ENCODE measurements at regions not wholly inside any gene's neighbourhood (a gene's known extent, or its start where the extent isn't known, plus 50 kb on each side); places are given as distances from the start of the nearest gene placed in this dataset.
"Not testable (repeated sequence)": the region's sequence is repeated elsewhere in the genome, so short reads cannot be mapped to it uniquely, and the experiment has no call there.

DNA sequence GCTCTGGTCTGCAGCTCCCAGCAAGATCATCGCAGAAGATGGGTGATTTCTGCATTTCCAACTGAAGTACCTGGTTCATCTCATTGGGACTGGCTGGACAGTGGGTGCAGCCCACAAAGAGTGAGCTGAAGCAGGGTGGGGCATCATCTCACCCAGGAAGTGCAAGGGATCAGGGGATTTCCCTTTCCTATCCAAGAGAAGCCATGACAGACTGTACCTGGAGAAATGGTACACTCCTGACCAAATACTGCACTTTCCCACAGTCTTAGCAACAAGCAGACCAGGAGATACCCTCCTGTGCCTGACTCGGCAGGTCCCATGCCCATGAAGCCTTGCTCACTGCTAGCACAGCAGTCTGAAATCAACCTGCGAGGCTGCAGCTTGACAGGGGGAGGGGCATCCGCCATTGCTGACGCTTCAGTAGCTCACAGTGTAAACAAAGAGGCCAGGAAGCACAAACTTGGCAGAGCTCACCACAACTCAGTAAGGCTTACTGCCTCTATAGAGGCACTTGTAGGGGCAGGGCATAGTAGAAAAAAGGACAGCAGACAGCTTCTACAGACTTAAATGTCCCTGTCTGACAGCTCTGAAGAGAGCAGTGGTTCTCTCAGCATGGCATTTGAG is 60.5 kb downstream of the AREG start:
- H3K9me3 ChIP-seq (ENCODE audit: control insufficient read depth, insufficient read depth, low read length); H3K27me3 ChIP-seq (ENCODE audit: control insufficient read depth, insufficient read depth, low read length); H3K4me1 ChIP-seq (ENCODE audit: control insufficient read depth, insufficient read depth, low read length); H3K4me3 ChIP-seq (ENCODE audit: low read depth, low read length); H3K36me3 ChIP-seq (ENCODE audit: control insufficient read depth, insufficient read depth, low read length); H3K27ac ChIP-seq (ENCODE audit: low read depth, low read length): not testable (repeated sequence)
- 31% methylated on average over 5 of the region's 5 CpGs for WGBS (ENCODE audit: insufficient coverage)
- peak in 4 of 6 donors; percentile 6 to 50 (median 28) for DNase-seq (ENCODE audit: low read depth in 4 of 6, low spot score in 6 of 6)

DNA sequence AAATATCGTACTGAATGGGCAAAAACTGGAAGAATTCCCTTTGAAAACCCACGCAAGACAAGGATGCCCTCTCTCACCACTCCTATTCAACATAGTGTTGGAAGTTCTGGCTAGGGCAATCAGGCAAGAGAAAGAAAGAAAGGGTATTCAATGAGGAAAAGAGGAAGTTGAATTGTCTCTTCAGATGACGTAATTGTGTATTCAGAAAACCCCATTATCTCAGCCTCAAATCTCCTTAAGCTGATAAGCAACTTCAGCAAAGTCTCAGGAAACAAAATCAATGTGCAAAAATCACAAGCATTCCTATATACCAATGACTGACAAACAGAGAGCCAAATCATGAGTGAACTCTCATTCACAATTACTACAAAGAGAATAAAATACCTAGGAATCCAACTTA is 64.4 kb downstream of the AREG start:
- H3K27me3 ChIP-seq (ENCODE audit: control insufficient read depth, insufficient read depth, low read length); H3K27ac ChIP-seq (ENCODE audit: low read depth, low read length); H3K9me3 ChIP-seq (ENCODE audit: control insufficient read depth, insufficient read depth, low read length); H3K4me1 ChIP-seq (ENCODE audit: control insufficient read depth, insufficient read depth, low read length); H3K4me3 ChIP-seq (ENCODE audit: low read depth, low read length); DNase-seq (ENCODE audit: low read depth in 4 of 6, low spot score in 6 of 6); H3K36me3 ChIP-seq (ENCODE audit: control insufficient read depth, insufficient read depth, low read length): not testable (repeated sequence)
- WGBS (ENCODE audit: insufficient coverage), result no CpG with 5 or more reads among the region's 3 CpGs

DNA sequence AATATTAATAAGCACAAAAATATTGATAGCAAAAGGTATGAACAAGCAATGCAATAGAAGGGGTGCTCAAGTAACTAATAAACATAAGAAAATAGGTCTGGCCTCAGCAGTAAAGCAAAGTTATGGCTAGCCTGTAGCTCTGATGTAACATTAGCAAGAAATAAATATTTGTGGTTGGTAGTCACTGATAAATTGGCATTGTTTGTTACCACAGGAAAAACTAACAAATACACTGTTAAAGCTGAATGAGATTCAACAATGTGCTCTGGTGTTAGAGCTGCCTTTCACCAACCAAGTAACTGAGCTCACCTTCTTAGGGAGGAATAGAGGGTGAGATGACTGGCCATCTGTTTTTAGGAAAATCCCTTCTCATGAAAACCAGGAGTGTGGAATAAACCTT is 71.4 kb downstream of the AREG start:
- no peak overlapping the region for H3K27ac ChIP-seq (ENCODE audit: low read depth, low read length)
- no peak overlapping the region for H3K4me3 ChIP-seq (ENCODE audit: low read depth, low read length)
- H3K4me1 ChIP-seq (ENCODE audit: control insufficient read depth, insufficient read depth, low read length), result no peaks in the 10 kb centered on the region
- H3K9me3 ChIP-seq (ENCODE audit: control insufficient read depth, insufficient read depth, low read length), result no peaks in the 10 kb centered on the region
- DNase-seq (ENCODE audit: low read depth in 4 of 6, low spot score in 6 of 6), result no peak
- no peaks in the 10 kb centered on the region for H3K27me3 ChIP-seq (ENCODE audit: control insufficient read depth, insufficient read depth, low read length)
- no peaks in the 10 kb centered on the region for H3K36me3 ChIP-seq (ENCODE audit: control insufficient read depth, insufficient read depth, low read length)

DNA sequence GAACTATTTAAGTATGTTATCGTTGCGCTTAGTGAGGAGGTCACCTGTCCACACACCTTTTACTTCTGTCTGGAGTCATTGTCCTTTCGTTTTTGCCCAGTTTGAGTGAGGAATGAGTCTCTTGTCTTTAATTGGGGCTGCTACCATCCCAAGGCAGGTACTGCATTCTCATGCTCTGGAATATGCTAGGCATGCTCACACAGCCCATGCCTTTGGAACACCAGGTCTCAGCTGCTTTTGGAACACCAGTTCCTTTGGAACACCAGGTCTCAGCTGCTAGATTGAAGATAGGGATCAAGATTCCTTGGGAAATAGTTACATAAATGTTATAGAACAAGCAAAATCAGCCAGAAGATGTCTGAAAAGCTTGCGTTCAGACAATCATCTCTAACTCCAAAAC is 73.1 kb downstream of the AREG start:
- H3K4me1 ChIP-seq (ENCODE audit: control insufficient read depth, insufficient read depth, low read length), result no peaks in the 10 kb centered on the region
- WGBS (ENCODE audit: insufficient coverage), result 90% methylated on average over 2 of the region's 4 CpGs
- no peak for DNase-seq (ENCODE audit: low read depth in 4 of 6, low spot score in 6 of 6)
- H3K27me3 ChIP-seq (ENCODE audit: control insufficient read depth, insufficient read depth, low read length), result no peaks in the 10 kb centered on the region
- H3K27ac ChIP-seq (ENCODE audit: low read depth, low read length), result no peak overlapping the region
- H3K9me3 ChIP-seq (ENCODE audit: control insufficient read depth, insufficient read depth, low read length), result no peaks in the 10 kb centered on the region
- no peaks in the 10 kb centered on the region for H3K36me3 ChIP-seq (ENCODE audit: control insufficient read depth, insufficient read depth, low read length)
- no peak overlapping the region for H3K4me3 ChIP-seq (ENCODE audit: low read depth, low read length)

DNA sequence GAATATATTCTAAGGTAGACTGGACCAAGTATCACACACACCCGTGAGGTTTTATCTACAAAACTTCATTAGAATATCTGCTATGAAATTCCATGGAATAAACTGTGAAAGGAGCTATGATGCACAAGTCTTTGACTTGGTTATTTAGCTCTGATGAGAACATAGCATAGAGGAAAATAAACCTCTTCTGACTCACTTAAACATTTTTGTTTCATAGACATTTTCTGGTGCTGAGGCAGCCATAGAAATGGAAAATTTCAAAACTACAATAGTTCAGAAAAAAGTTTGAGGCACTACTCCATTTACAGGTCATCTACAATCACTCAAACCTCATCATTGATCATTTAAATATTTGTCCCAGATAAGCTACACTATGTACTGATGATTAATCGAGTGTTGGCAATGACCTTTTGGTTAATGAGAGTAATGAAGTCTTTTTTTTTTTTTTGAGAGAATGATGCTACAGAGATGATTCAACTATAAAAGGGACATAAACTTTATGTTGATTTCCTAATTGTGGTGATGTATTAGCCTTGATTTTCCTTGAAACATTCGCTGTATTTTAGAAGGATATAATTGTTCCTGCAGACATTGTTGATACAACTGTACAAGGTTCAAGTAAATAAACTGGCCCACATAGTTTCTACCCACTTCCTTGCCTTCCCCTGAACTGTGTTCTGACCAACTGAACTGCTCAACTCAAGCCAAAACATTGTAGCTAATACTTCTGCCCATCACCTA is 77.5 kb downstream of the AREG start:
- no peak for DNase-seq (ENCODE audit: low read depth in 4 of 6, low spot score in 6 of 6)
- no peaks in the 10 kb centered on the region for H3K27me3 ChIP-seq (ENCODE audit: control insufficient read depth, insufficient read depth, low read length)
- no CpG with 5 or more reads among the region's 3 CpGs for WGBS (ENCODE audit: insufficient coverage)

DNA sequence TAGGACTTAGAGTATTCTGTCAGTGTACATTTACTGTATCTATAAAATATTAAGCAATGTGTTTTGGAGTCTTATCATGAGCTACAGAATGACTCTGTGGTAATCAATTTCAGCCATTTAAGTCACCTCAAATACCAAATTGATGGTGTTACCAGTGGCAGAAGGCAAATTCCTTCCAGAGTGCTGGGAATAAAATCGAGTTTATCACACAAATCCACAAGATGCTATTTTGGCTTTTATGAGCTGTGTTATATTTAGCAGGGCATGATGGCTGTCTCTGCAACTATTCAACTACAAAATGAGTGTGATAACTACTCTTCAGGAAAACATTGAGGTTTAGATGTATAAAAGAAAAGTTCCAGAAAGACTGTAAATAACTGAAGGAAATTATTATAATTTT is 78.2 kb downstream of the AREG start:
- no peaks in the 10 kb centered on the region for H3K36me3 ChIP-seq (ENCODE audit: control insufficient read depth, insufficient read depth, low read length)
- DNase-seq (ENCODE audit: low read depth in 4 of 6, low spot score in 6 of 6), result no peak
- no CpG with 5 or more reads among the region's 1 CpG for WGBS (ENCODE audit: insufficient coverage)

More for the DNA sequence above, 77.5 kb downstream of the AREG start:
- Histone ChIP-seq H3K9me3 (ENCODE audit: control insufficient read depth, insufficient read depth, low read length) (no peaks in the 10 kb centered on the region), H3K4me3 (ENCODE audit: low read depth, low read length) (no peak overlapping the region), H3K4me1 (ENCODE audit: control insufficient read depth, insufficient read depth, low read length) (no peaks in the 10 kb centered on the region), H3K36me3 (ENCODE audit: control insufficient read depth, insufficient read depth, low read length) (no peaks in the 10 kb centered on the region), H3K27ac (ENCODE audit: low read depth, low read length) (no peak overlapping the region)

DNA sequence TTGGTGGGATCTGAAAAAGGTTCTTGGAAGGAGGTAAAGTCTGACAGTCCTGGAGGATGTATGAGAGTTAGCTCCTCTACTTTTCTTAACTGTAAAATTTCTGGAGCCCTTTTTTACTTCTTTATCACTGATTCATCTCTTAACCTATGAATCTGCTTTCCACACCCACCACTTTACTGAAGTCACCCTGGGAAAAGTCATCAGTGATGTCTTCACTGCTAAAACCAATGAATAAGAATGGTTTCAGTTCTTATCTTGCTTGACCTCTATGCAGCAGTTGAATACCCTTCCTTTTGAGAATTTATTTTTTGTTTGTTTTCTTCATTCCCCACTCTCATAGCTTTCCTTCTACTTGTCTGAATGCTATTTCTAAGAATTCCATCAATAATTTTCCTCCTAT is 80.0 kb downstream of the AREG start:
- no peak for DNase-seq (ENCODE audit: low read depth in 4 of 6, low spot score in 6 of 6)
- Histone ChIP-seq H3K27ac (ENCODE audit: low read depth, low read length) (no peak overlapping the region), H3K27me3 (ENCODE audit: control insufficient read depth, insufficient read depth, low read length) (no peaks in the 10 kb centered on the region), H3K9me3 (ENCODE audit: control insufficient read depth, insufficient read depth, low read length) (no peaks in the 10 kb centered on the region), H3K4me3 (ENCODE audit: low read depth, low read length) (no peak overlapping the region), H3K4me1 (ENCODE audit: control insufficient read depth, insufficient read depth, low read length) (no peaks in the 10 kb centered on the region), H3K36me3 (ENCODE audit: control insufficient read depth, insufficient read depth, low read length) (no peaks in the 10 kb centered on the region)

More for the DNA sequence above, 78.2 kb downstream of the AREG start:
- no peaks in the 10 kb centered on the region for H3K9me3 ChIP-seq (ENCODE audit: control insufficient read depth, insufficient read depth, low read length)
- H3K4me1 ChIP-seq (ENCODE audit: control insufficient read depth, insufficient read depth, low read length), result no peaks in the 10 kb centered on the region
- no peak overlapping the region for H3K4me3 ChIP-seq (ENCODE audit: low read depth, low read length)
- H3K27ac ChIP-seq (ENCODE audit: low read depth, low read length), result no peak overlapping the region
- H3K27me3 ChIP-seq (ENCODE audit: control insufficient read depth, insufficient read depth, low read length), result no peaks in the 10 kb centered on the region

DNA sequence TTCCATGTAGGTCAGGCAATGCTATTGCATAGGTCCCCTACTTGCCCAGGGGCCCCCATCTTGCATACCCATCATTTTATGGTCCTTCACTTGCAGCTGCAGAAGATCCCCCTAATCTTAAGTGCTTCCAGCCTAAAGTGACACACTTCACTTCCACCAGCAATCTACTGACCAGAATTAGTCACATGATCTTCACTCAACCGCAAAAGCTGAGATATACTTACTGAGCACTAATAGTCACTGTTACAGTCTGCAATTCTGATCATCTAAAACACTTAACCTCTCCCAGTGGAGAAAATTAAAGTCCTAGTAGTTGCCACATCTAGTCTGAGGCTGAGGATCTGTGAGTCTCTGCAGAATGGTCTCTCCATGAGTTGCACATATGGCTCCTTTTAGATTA is 82.1 kb downstream of the AREG start:
- 100% methylated on average over 1 of the region's 1 CpG for WGBS (ENCODE audit: insufficient coverage)
- H3K4me1 ChIP-seq (ENCODE audit: control insufficient read depth, insufficient read depth, low read length), result no peaks in the 10 kb centered on the region
- H3K4me3 ChIP-seq (ENCODE audit: low read depth, low read length), result no peak overlapping the region
- no peaks in the 10 kb centered on the region for H3K27me3 ChIP-seq (ENCODE audit: control insufficient read depth, insufficient read depth, low read length)
- DNase-seq (ENCODE audit: low read depth in 4 of 6, low spot score in 6 of 6), result no peak
- H3K36me3 ChIP-seq (ENCODE audit: control insufficient read depth, insufficient read depth, low read length), result no peaks in the 10 kb centered on the region
- H3K27ac ChIP-seq (ENCODE audit: low read depth, low read length), result no peak overlapping the region
- H3K9me3 ChIP-seq (ENCODE audit: control insufficient read depth, insufficient read depth, low read length), result no peaks in the 10 kb centered on the region

DNA sequence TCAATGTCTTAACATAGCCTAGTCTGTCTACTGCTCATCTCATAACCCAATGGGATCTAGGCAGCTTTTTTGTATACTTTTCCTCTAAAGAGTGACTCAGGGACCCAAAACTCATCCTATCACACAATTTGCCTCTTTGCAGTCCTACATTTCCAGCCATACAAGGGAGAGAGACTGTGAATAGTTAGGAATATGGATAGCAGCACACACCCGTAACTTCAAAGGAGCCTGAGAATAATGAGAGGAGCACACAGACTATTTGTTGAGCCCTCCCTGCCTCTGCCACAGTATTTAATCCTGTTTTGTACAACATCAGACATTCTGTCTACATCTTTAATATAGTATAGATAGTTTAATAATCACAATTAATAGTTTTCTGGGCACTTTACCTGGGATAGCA is 83.2 kb downstream of the AREG start:
- no CpG with 5 or more reads among the region's 1 CpG for WGBS (ENCODE audit: insufficient coverage)
- H3K36me3 ChIP-seq (ENCODE audit: control insufficient read depth, insufficient read depth, low read length), result no peaks in the 10 kb centered on the region
- H3K4me1 ChIP-seq (ENCODE audit: control insufficient read depth, insufficient read depth, low read length), result no peaks in the 10 kb centered on the region
- no peak for DNase-seq (ENCODE audit: low read depth in 4 of 6, low spot score in 6 of 6)
- no peak overlapping the region for H3K4me3 ChIP-seq (ENCODE audit: low read depth, low read length)
- H3K9me3 ChIP-seq (ENCODE audit: control insufficient read depth, insufficient read depth, low read length), result no peaks in the 10 kb centered on the region
- no peaks in the 10 kb centered on the region for H3K27me3 ChIP-seq (ENCODE audit: control insufficient read depth, insufficient read depth, low read length)
- no peak overlapping the region for H3K27ac ChIP-seq (ENCODE audit: low read depth, low read length)

DNA sequence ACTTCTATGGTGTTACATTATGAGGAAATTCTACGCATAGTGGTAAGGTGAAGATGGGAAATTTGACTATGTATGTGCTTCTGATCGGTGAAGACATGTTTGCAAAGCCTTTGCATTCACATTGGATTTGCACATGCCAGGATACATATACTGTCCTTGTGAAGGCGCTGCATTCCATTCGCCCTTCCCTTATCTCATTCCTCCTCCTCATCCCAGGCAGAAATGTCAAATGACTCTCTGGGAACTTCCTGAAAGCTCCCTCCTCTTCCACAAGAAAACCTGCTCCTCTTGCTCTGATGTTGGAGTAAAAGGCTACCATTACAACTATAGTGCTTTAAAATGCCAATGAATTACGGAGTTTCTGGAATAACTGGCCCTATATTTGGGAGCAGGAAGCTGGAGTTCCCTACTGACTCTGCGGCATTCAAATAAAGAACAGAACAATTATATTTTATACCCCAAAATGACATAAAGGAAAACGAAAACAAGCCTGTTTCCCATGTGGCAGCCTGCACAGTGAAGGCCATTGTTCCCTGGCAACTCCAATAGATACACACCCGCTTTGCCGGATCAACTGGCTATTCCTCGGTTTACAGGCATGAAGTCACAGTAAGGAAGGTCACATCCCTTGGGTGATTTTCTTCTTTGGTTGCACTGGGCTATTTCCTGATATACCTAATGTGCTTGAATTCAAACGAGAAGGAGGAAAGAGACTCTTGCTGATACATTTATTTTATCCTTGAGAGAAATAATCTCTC is 84.5 kb downstream of the AREG start:
- H3K27ac ChIP-seq (ENCODE audit: low read depth, low read length), result no peak overlapping the region
- no peaks in the 10 kb centered on the region for H3K27me3 ChIP-seq (ENCODE audit: control insufficient read depth, insufficient read depth, low read length)
- H3K4me3 ChIP-seq (ENCODE audit: low read depth, low read length), result no peak overlapping the region
- 86% methylated on average over 6 of the region's 11 CpGs for WGBS (ENCODE audit: insufficient coverage)
- no peaks in the 10 kb centered on the region for H3K9me3 ChIP-seq (ENCODE audit: control insufficient read depth, insufficient read depth, low read length)
- no peak for DNase-seq (ENCODE audit: low read depth in 4 of 6, low spot score in 6 of 6)
- H3K36me3 ChIP-seq (ENCODE audit: control insufficient read depth, insufficient read depth, low read length), result no peaks in the 10 kb centered on the region
- no peaks in the 10 kb centered on the region for H3K4me1 ChIP-seq (ENCODE audit: control insufficient read depth, insufficient read depth, low read length)

All from spinal cord (tissue), 9 donors.